Left cardiac atrium (tissue), 4 donors: ENCODE measurements at regions not wholly inside any gene's neighbourhood (a gene's known extent, or its start where the extent isn't known, plus 50 kb on each side); places are given as distances from the start of the nearest gene placed in this dataset.

Experiments
- ATAC-seq, 2 donors: fragments of 200-7000 bp; cut with Tn5 transposase; one replicate each; pipeline ENCODE4 v1.9.1; 2020; ENCODE audit warnings: mild to moderate bottlenecking in 2 of 2, moderate library complexity in 2 of 2
- DNase-seq: peaks from one replicate; pipeline ENCODE4 v3.0.0-alpha.2; 2020
- intact Hi-C, 2 donors: fragments of 100-400 bp; cut with DNase I; formaldehyde crosslinking; loops; one replicate each; pipeline versions ENCODE4 v1.14.1 to v1.15.1; 2022 to 2023
- donor health status: DM: no; HTN: yes; CAD: no.
- donor health status: DM: no; HTN: yes; CAD: no; lungs with severe emphysema.
- donor health status: DM: yes; HTN: yes; CAD: no.
- donor health status: Dilated cardiomyopathy.

DNA sequence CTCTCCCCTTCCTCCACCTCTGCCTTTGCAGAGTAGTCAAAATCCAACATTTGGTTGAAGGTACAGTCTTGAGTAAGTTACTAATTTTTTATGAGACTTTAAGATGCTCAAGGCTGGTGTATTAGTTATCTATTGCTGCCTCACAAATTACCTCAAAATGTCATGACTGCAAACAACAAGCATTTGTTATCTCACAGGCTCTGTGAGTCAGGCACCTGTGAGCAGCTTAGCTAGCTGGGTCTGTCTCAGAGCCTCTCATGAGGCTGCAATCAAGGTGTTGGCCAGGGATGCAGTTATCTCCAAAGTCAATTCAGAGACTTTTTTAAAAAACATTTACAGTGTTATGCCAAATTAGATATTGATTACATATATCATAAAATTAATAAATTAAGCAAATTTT lies 371.3 kb upstream of the RGMB start:
- ATAC-seq: no peak
- intact Hi-C loops: no loop called here
- no peak for DNase-seq

DNA sequence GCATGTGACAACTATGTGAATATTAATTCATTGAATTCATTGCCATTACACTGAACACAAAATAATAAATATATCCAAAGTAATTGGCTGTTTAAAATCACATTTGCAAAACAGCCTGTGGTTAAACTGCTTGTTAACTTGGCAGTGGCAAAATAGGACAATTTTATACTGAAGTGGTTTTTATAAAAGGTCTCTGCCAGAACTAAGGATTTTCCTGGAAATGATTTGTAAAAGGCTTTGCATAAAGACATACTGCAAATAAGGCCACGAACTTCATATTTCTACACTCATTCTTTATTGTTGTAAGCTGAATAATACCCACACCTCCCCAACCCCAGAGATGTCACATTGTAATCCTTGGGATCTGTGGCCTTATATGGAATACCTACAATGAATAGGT lies 370.3 kb upstream of the RGMB start:
- no peak for DNase-seq
- ATAC-seq: no peak
- intact Hi-C loops: no loop called here

DNA sequence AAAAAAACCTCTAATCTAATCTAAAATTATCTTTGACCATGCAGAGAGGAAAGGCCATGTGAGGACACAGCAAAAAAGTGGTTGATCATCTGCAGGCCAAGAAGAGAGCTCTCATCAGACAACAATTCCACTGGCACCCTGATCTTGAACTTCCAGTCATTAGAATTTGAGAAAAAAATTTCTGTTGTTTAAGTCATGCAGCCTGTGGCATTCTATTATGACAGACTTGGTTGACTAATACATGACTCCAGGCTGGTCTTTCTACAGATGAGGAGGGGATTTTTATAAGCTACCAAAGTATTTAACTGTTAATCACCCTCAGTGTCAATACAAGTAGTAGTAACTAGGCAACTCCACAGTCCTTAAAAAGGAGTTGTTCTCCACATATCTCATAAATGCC lies 358.5 kb upstream of the RGMB start:
- no peak for ATAC-seq
- DNase-seq: no peak
- intact Hi-C loops: no loop called here

DNA sequence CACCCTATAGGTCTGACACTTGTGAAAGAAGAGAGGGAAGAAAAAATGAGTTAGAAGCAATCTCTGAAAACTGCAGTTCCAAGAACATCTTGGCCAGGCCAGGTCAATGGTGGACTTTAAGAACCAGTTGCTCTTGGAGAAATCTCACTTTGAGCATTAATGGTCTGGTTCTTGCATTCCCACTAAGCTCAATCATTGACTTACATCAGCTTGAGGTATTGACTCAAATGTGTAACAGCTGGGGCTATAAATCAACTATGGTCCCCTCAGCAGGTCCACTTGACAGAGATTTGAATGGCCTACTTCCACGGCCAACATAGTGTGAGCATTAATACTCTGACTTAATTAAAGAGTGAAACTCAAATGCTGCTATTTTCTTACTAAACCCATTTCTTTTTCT lies 357.8 kb upstream of the RGMB start:
- no peak for DNase-seq
- intact Hi-C loops: no loop called here
- ATAC-seq: no peak

DNA sequence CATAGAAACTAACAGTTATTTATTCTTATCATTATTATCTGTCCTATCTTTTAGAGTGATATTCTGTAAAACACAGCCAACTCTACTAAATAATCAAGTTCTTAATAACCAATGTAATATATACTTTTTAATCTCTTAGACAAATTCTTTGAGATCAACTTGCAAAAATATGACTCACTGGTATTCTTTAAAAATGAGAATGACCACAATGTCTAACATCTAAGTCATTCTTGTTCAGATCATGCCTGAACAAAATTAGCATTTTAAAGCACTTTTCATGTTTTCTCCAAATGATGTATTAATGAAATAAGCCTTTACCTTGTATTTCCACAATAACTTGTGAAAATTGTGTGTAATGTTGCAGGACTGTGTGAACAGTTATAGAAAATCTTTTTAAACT lies 356.9 kb upstream of the RGMB start:
- ATAC-seq (no peak), DNase-seq (no peak)
- intact Hi-C loops: no loop called here

DNA sequence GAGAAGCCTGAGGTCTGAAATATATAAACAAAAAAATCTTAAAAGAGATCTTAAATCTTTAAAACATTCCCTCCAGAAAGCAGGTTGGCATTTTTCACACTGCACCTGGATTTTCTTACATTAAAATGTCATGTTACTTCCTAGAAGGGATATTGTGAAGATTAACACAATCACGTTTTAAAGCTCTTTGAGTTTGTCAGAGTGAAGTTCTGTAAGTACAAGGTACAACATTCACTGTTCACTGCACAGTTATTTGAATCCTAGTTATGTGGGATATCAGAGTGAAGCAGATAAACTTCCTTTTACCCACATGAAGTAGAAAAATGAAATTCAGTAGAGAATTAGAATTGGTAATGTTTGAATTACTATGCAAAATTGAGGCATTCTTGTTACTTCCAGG lies 353.6 kb upstream of the RGMB start:
- ATAC-seq (no peak), DNase-seq (no peak)
- intact Hi-C loops: no loop called here

DNA sequence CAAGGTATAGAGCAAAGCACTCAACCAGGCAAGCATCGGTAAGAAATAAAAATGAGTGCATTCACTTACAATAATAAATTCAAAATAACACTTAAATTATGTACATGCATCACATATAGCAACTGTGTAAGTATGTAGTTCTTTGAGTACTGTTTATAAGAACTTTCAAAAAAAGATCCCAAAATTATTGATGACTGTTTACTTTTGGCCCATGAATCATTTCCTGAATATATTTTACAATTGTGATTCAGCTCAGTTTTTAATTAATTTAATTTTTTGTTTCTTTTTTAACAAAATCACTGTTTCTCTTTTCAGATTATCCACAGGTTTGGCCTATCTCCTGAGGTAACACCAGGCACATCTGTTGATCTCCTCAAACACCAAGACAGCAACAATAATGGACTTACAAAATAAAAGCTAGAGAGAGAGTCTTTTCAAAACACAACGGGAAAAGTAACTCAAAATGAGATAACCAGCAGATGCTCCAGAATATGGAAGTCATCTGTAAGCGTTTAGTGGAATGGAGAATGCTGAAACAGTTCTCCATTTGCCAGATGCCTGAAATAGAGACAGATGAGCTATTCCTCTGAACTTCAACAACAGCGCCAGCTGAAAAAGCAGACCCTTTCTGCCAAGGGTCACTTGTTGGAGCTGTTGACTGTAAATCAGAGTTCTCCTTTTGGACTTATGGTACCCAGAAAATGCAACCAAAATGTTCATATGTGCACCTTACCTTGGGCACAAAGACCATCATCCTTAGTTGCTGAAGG lies 348.6 kb upstream of the RGMB start:
- DNase-seq: no peak
- intact Hi-C loops: no loop called here
- no peak for ATAC-seq

DNA sequence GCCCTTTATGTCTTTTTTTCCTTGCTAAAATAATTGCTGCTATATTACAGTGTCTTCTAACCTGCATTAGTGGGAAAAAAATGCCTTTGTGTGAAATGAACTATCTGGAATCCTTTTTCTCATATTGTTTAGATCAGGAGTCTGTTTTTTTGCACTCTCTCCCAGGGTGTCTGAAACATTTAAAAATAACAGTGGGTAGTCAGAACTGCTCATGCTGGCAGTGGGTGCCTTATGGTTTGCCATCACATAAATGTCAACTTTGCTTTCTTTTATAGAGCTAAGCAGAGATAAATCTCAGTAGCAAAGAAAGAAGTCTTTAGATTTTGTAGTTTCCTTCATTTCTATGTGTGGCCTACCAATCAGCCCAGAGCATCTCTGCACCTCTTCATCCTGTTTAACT lies 347.8 kb upstream of the RGMB start:
- ATAC-seq (no peak), DNase-seq (no peak)
- intact Hi-C loops: no loop called here

DNA sequence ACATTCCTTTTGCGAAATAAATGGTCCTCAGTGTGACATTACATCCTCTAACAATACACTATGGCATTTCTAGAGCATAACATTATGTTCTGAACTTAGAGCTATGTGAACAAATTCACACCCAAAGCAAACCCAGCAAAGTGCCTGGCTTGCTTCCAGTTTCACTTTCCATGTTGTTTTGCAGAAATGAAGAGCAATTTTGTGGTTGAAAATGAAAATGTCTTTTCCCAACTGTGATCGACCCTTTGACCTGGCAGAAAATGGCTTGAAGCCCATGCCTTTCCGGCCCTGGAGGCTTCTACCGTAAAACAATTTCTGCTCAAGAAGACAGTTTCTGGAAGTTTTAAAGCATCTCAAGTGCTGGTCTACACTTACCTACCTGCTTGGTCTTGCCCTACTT lies 344.7 kb upstream of the RGMB start:
- intact Hi-C loops: no loop called here
- no peak for DNase-seq
- ATAC-seq: no peak

DNA sequence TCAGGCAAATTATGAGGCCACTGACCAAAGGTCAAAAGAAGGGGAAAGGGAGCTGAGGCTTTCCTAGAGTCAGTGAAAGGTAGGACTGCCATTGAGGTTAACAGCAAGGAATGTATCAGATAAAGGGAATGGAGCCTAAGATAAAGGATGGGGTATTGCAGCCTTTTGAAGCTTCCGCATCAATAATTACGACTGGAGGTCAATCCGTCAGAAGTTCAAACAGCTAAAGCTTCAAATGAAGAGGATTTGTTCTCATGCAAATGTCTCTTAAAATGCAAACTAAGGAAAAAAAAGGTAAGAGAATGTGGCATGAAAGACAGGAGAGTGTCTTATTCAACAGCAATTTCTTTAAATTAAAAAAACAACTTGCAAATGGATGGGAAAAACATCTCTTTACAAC lies 341.1 kb upstream of the RGMB start:
- DNase-seq: no peak
- intact Hi-C loops: no loop called here
- no peak for ATAC-seq

DNA sequence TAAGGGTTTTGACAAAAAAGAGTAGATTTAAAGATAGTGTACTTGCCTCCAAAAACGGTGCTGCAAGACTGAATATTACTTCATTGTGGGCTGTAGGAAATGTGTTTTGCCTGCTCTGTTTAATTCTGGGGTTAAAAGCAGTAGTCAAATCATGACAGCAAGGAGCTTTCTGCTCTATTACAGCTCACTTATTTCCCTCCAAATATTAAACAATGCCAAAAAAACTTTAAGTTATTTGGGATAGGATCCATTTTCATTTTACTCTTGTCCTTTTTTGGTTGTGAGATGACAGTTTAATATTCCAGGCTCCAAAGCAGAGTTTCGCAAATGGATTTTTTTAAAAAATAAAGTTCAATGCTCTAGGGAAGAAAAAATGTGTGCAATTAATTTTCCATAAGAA lies 340.4 kb upstream of the RGMB start:
- ATAC-seq (no peak), DNase-seq (no peak)

DNA sequence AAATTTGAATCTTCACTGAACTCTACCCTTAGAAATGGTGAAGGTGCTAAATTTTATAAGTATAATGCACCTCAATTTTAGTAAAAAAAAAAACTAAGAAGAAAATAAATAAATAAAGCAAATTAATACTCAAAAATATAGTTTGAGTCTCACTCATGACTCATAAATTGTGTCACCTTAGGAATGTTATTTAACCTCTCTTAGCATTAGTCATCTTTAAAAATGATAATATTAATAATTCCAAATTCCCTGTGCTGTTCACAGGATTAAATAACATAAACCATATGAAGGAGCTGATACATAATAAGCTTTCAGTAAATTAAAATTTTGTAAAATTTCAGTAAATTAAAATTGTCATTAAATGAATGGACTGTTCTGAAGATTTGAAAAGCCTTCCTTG lies 339.8 kb upstream of the RGMB start:
- no peak for DNase-seq
- no peak for ATAC-seq
- intact Hi-C loops: no loop called here

More for the DNA sequence above, 340.4 kb upstream of the RGMB start:
- intact Hi-C loops: no loop called here

DNA sequence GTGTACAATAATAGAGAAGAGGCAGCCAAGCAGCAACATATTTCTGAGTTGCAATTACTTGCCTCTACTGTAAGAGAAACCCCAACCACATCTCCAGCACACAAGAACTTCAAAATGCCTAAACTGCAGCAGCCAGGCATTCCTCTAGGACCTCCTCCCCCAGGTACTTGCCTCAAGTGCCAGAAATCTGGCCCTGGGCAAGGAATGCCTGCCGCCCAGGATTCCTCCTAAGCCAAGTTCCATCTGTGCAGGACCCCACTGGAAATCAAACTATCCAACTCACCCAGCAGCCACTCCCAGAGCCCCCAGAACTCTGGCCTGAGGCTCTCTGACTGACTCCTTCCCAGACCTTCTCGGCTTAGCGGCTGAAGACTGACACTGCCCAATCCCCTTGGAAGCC lies 336.8 kb upstream of the RGMB start:
- intact Hi-C loops: no loop called here
- ATAC-seq (no peak), DNase-seq (no peak)

DNA sequence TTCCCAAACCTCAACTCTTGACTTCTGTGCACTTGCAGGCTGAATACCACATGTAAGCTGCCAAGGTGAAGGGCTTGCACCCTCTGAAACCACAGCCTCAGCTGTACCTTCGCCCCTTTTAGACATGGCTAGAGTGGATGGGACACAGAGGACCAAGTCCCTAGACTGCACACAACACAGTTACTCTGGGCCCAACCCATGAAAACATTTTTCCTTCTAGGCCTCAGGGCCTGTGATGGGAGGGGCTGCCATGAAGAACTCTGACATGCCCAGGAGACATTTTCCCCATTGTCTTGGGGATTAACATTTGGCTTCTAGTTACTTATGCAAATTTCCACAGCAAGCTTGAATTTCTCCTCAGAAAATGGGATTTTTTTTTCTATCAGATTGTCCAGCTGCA lies 331.0 kb upstream of the RGMB start:
- no peak for ATAC-seq
- intact Hi-C loops: no loop called here
- DNase-seq: no peak

DNA sequence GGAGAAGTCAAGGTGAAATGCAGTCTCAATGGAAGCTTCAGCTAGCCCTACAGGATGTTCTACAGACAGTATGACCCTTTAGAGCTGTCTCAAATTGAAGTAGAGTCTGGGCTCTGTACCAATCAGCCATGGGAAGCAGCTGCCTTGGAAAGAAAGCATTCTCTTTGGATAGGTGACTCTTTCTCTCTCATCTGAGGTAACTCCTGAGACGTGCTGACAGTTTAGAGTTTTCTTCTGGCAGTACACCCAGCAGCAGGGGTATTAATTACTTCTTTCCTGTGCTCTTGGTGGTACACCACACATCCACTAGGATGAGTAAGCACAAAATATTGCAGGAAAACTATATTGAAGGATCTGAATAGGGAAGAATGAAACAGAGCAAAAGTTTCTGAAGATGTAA lies 329.6 kb upstream of the RGMB start:
- ATAC-seq: no peak
- intact Hi-C loops: no loop called here
- DNase-seq: no peak

DNA sequence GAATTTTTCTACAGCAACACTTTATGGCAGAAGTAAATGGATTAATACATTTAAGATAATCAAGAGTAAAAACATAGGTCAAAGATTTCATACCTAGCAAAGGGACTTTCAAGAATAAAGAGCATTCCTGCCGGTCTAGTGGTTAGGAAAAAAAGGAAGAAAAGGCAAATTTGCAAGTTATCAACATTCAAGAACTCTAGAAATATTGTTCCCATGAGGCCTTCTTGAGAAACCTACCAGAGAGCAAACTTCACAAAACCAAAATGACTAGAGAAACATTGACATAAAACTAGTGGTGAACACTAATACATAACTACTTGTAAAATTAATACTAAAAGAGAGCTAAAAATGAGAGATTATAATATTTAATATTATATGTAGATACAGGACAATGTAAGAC lies 320.2 kb upstream of the RGMB start:
- DNase-seq (no peak), ATAC-seq (no peak)
- intact Hi-C loops: no loop called here

DNA sequence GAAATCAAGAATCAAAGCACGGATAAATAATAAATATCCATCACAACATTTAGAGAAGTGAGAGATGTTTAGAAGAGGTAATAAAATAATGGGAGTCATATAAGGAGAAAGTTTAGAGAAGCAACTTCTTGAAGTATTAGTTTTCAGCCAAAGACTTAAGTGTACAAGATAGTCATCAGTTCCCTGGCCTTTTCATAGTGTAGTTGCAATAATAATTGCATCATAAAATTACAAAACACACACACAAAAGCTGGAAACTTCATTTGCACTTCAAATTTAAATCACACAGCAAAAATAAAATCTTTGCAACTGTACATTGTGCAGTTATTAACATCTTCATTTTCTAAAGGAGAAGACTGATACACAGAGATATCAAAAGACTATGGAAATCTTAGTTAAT lies 319.1 kb upstream of the RGMB start:
- ATAC-seq (no peak), DNase-seq (no peak)
- intact Hi-C loops: no loop called here

DNA sequence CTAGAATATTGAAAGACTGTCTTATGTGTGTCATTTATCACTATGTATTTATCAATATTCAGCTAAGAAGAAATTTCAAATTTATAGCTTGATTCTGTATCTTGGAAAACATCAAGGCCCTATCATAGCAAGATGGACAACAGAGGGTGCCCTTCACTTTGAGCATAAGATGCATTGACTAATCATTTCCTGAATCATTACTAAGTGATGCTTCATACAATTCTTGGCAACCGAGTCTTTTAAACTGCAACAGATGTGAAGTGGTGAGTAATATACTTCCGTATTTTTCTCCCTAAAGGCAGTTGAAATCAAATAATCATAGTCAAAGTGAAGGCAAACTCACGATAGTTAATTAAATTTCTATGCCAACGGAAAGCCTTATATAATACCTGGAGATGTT lies 318.6 kb upstream of the RGMB start:
- intact Hi-C loops: no loop called here
- DNase-seq (no peak), ATAC-seq (peak; percentile 41 to 72)

DNA sequence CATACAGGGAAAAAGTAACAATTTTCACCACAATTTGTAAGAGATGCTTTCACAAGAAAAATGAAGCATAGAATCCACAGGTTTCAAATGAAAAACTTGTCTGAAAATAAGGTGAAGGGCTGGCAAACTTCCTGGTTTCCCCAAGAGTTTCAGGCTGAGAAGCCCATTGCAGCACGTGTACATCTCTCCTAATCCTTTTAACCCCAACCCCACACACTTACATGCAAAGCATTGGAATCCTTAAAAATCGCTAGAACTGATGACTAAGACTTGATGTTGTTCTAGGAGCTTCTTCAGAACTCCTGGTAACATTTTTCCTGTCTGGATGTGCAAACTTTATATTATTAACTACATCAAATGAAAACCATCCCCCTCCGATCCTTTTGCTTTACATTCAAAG lies 317.8 kb upstream of the RGMB start:
- no peak for DNase-seq
- intact Hi-C loops: no loop called here
- ATAC-seq: no peak

DNA sequence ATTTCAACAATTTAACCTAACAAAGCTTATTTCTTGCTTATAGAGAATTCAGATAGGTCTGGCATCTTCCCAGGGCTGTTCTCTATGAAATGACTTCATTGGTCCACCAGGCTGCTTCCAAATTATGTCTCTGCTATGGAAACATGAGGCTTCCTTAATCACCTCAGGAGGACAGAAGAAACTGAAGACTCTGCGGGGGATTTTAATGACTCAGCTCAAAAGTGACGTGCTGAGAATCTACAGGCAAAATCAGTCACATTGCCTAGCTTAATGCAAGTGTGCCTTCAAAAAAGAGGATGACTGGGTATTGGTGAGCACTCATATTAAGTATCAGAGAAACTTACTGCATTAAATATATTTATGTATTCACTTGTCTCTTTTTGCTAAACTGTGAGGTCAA lies 315.5 kb upstream of the RGMB start:
- no peak for DNase-seq
- intact Hi-C loops: no loop called here
- ATAC-seq: no peak

DNA sequence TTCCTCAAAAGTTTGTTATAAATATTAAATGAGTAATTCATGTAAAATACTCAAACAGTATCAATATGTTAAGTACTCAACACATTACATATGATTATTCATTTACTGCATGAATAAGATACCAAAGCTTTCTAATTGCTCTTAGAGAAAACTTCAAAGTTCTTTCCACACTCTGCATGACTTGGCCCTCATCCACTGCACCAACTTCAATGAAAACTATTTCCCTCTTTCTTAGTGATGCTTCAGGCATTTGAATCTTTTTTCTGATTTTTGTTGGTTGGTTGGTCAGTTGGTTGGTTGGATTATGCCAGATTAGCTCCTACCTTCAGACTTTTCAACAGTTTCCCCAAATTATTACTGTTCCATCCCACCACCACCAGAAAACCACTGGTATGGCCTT lies 314.7 kb upstream of the RGMB start:
- ATAC-seq (no peak), DNase-seq (no peak)
- intact Hi-C loops: no loop called here

DNA sequence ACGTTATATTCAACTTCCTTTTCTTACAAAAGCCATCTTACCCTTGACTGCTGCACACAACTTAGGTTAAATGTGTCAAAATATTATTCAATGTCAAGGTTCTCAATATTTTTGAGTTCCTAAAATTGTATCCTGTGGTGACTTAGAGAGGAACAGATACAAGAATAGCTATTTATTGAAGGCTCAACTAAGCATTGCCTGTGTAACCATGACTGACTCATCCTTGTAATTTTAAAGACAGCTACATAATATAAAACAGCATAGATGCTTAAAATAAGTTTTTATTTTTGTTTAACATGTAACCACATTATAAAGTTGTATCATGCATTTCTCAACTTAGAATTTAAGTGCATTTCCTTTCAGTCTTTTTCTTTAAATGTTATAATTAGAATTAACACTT lies 312.9 kb upstream of the RGMB start:
- intact Hi-C loops: no loop called here
- ATAC-seq: no peak

More for the DNA sequence above, 312.9 kb upstream of the RGMB start:
- DNase-seq: no peak
